ENCODE measurements at regions not wholly inside any gene's neighbourhood (a gene's known extent, or its start where the extent isn't known, plus 50 kb on each side); places are given as distances from the start of the nearest gene placed in this dataset.

GRCh38 chr10:80878330-80878729 lies 340.6 kb downstream of the SH2D4B start:
- no peaks in the 10 kb centered on the region for H3K4me1 ChIP-seq (ENCODE audit: insufficient read depth, low read length)
- Mint-ChIP-seq H3K27ac (no peak overlapping the region), H3K36me3 (no peaks in the 10 kb centered on the region), H3K9me3 (peaks cover 0 to 10% (median 1%) of the 10 kb centered on the region in 8 donors), H3K4me1 (no peaks in the 10 kb centered on the region), H3K4me3 (no peak overlapping the region), H3K27me3 (peaks cover 0 to 2% of the 10 kb centered on the region in 2 donors)
- intact Hi-C loops (cut with micrococcal nuclease) = no loop called here
- POLR2A ChIA-PET (ENCODE audit: partially characterized antibody) = no interaction called here
- no peaks in the 10 kb centered on the region for H3K27me3 ChIP-seq (ENCODE audit: insufficient read depth, low read length)
- DNase-seq = no peak
- no peaks in the 10 kb centered on the region for H3K9me3 ChIP-seq (ENCODE audit: control insufficient read depth in 1 of 2, low read length in 2 of 2)
- no peaks in the 10 kb centered on the region for H3K36me3 ChIP-seq (ENCODE audit: insufficient read depth, low read length)
- CTCF ChIA-PET (ENCODE audit: partially characterized antibody) = no interaction called here
- H3K4me3 ChIP-seq (ENCODE audit: low read length in 2 of 2) = no peak overlapping the region
- no peak overlapping the region for H3K27ac ChIP-seq (ENCODE audit: low read depth, low read length)

GRCh38 chr10:80890146-80890545 lies 352.4 kb downstream of the SH2D4B start:
- Histone ChIP-seq H3K36me3 (ENCODE audit: insufficient read depth, low read length) (no peaks in the 10 kb centered on the region), H3K9me3 (ENCODE audit: control insufficient read depth in 1 of 2, low read length in 2 of 2) (no peaks in the 10 kb centered on the region), H3K27ac (ENCODE audit: low read depth, low read length) (no peak overlapping the region), H3K4me3 (ENCODE audit: low read length in 2 of 2) (no peak overlapping the region), H3K4me1 (ENCODE audit: insufficient read depth, low read length) (no peaks in the 10 kb centered on the region), H3K27me3 (ENCODE audit: insufficient read depth, low read length) (no peaks in the 10 kb centered on the region)
- Mint-ChIP-seq H3K27me3 (no peaks in the 10 kb centered on the region), H3K4me1 (peaks cover 0 to 2% (median 0%) of the 10 kb centered on the region in 4 donors), H3K4me3 (no peak overlapping the region), H3K36me3 (no peaks in the 10 kb centered on the region), H3K9me3 (peaks cover 0 to 5% (median 0%) of the 10 kb centered on the region in 8 donors), H3K27ac (no peak overlapping the region)
- ChIA-PET CTCF (ENCODE audit: partially characterized antibody) (no interaction called here), POLR2A (ENCODE audit: partially characterized antibody) (no interaction called here)
- DNase-seq = no peak
- intact Hi-C loops (cut with micrococcal nuclease) = no loop called here

DNA sequence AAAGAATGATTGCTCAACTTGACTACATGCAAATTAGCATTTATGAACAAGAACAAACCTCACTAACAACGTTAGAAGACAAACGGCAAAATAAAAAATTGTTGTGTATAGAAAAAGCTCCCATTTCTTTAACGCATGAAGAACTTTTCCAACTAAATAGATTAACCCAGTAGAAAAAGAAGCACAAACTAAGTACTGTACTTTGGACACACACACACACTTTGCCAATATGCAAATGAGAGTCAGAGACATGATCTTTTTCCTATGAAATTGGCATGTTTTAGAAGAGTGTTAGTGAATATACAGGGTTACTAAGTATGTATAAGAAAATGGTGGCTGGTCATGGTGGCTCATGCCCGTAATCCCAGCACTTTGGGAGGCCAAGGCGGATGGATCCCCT lies 355.6 kb downstream of the SH2D4B start:
- Mint-ChIP-seq H3K36me3 (no peaks in the 10 kb centered on the region), H3K27me3 (no peaks in the 10 kb centered on the region), H3K4me3 (no peak overlapping the region), H3K27ac (no peak overlapping the region), H3K9me3 (no peaks in the 10 kb centered on the region), H3K4me1 (peaks cover 0 to 2% (median 0%) of the 10 kb centered on the region in 4 donors)
- ChIA-PET POLR2A (ENCODE audit: partially characterized antibody) (no interaction called here), CTCF (ENCODE audit: partially characterized antibody) (no interaction called here)
- H3K4me1 ChIP-seq (ENCODE audit: insufficient read depth, low read length) = no peaks in the 10 kb centered on the region
- no peak overlapping the region for H3K27ac ChIP-seq (ENCODE audit: low read depth, low read length)
- H3K27me3 ChIP-seq (ENCODE audit: insufficient read depth, low read length) = no peaks in the 10 kb centered on the region
- no peak overlapping the region for H3K4me3 ChIP-seq (ENCODE audit: low read length in 2 of 2)
- H3K9me3 ChIP-seq (ENCODE audit: control insufficient read depth in 1 of 2, low read length in 2 of 2) = no peaks in the 10 kb centered on the region
- intact Hi-C loops (cut with micrococcal nuclease) = no loop called here
- H3K36me3 ChIP-seq (ENCODE audit: insufficient read depth, low read length) = no peaks in the 10 kb centered on the region
- DNase-seq = no peak

DNA sequence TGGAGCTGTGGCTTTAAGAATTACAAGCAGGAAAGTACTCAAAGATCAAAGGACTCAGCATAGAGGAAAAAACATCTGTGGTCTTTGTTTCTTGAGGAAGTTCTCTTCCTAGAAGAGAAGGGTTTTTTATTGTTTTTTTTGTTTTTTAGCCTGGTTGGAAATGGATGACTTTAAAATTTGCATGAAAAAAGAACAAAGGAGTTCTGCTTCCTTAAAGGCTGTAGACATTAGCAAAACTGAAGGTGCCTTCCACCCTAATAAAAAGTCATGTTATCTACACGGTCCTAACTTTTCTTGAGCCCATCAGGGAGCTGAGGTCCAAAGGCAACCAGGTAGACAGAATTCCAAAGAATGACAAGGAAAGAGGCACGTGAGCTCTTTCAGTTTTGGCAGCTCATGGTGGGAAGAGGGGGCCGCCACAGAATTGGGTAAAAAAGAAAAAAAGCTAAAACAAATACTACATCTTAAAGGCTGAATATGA lies 356.6 kb downstream of the SH2D4B start:
- Mint-ChIP-seq H3K4me1 (peaks cover 0 to 2% (median 0%) of the 10 kb centered on the region in 4 donors), H3K27ac (no peak overlapping the region), H3K9me3 (no peaks in the 10 kb centered on the region), H3K27me3 (no peaks in the 10 kb centered on the region), H3K36me3 (no peaks in the 10 kb centered on the region), H3K4me3 (no peak overlapping the region)
- no peaks in the 10 kb centered on the region for H3K9me3 ChIP-seq (ENCODE audit: control insufficient read depth in 1 of 2, low read length in 2 of 2)
- no peaks in the 10 kb centered on the region for H3K36me3 ChIP-seq (ENCODE audit: insufficient read depth, low read length)
- no peak overlapping the region for H3K4me3 ChIP-seq (ENCODE audit: low read length in 2 of 2)
- H3K27ac ChIP-seq (ENCODE audit: low read depth, low read length) = no peak overlapping the region
- POLR2A ChIA-PET (ENCODE audit: partially characterized antibody) = no interaction called here
- no peaks in the 10 kb centered on the region for H3K4me1 ChIP-seq (ENCODE audit: insufficient read depth, low read length)
- no peaks in the 10 kb centered on the region for H3K27me3 ChIP-seq (ENCODE audit: insufficient read depth, low read length)
- CTCF ChIA-PET (ENCODE audit: partially characterized antibody) = no interaction called here
- no peak for DNase-seq
- intact Hi-C loops (cut with micrococcal nuclease) = no loop called here

DNA sequence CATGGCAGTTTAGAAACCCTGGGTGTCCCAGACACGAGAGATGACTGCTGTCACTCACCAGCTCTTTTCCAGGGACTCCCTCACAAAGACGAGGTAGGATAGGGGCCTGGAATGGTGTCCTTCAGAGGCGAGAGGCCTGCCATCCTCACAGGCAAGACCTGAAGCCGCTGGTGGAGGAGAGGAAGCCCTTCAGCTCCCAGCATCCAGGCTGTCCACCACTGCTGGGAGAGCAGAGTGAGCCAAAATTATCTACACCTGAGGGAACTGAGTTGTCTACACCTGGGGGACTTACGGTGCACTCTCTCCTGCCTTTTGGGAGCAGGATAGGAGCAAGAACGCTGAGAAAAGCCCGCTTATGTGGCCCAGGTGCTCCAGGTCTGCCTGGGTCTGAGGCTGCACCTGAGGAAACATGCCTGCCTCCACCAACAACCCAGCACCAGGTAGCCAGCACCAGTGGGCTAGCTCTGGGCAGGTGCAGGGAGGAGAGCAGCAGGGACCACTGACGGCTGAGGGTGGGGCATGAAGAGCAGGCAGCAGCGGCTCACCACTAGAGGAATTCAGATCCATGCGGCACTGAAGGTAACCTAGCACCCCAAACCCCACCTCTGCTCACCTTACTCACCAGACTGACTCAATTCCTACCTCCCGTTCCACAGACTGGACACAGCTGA lies 357.2 kb downstream of the SH2D4B start:
- no peak overlapping the region for H3K4me3 Mint-ChIP-seq
- no peaks in the 10 kb centered on the region for H3K9me3 Mint-ChIP-seq
- CTCF ChIA-PET (ENCODE audit: partially characterized antibody) = no interaction called here
- Histone ChIP-seq H3K27ac (ENCODE audit: low read depth, low read length) (no peak overlapping the region), H3K36me3 (ENCODE audit: insufficient read depth, low read length) (no peaks in the 10 kb centered on the region), H3K27me3 (ENCODE audit: insufficient read depth, low read length) (no peaks in the 10 kb centered on the region), H3K9me3 (ENCODE audit: control insufficient read depth in 1 of 2, low read length in 2 of 2) (no peaks in the 10 kb centered on the region), H3K4me3 (ENCODE audit: low read length in 2 of 2) (no peak overlapping the region), H3K4me1 (ENCODE audit: insufficient read depth, low read length) (no peaks in the 10 kb centered on the region)
- H3K27ac Mint-ChIP-seq = no peak overlapping the region
- no peaks in the 10 kb centered on the region for H3K27me3 Mint-ChIP-seq
- H3K4me1 Mint-ChIP-seq = peaks cover 0 to 2% (median 0%) of the 10 kb centered on the region in 4 donors
- intact Hi-C loops (cut with micrococcal nuclease) = no loop called here
- POLR2A ChIA-PET (ENCODE audit: partially characterized antibody) = no interaction called here
- DNase-seq = no peak
- H3K36me3 Mint-ChIP-seq = no peaks in the 10 kb centered on the region

GRCh38 chr10:80896076-80896475 lies 358.4 kb downstream of the SH2D4B start:
- intact Hi-C loops (cut with micrococcal nuclease) = no loop called here
- CTCF ChIA-PET (ENCODE audit: partially characterized antibody) = no interaction called here
- Mint-ChIP-seq H3K4me3 (no peak overlapping the region), H3K4me1 (peaks cover 0 to 2% (median 0%) of the 10 kb centered on the region in 4 donors), H3K9me3 (no peaks in the 10 kb centered on the region), H3K27ac (no peak overlapping the region), H3K27me3 (no peaks in the 10 kb centered on the region), H3K36me3 (no peaks in the 10 kb centered on the region)
- POLR2A ChIA-PET (ENCODE audit: partially characterized antibody) = no interaction called here
- Histone ChIP-seq H3K27ac (ENCODE audit: low read depth, low read length) (no peak overlapping the region), H3K9me3 (ENCODE audit: control insufficient read depth in 1 of 2, low read length in 2 of 2) (no peaks in the 10 kb centered on the region), H3K4me1 (ENCODE audit: insufficient read depth, low read length) (no peaks in the 10 kb centered on the region), H3K36me3 (ENCODE audit: insufficient read depth, low read length) (no peaks in the 10 kb centered on the region), H3K27me3 (ENCODE audit: insufficient read depth, low read length) (no peaks in the 10 kb centered on the region), H3K4me3 (ENCODE audit: low read length in 2 of 2) (no peak overlapping the region)
- no peak for DNase-seq

GRCh38 chr10:80896959-80897358 lies 359.3 kb downstream of the SH2D4B start:
- DNase-seq = no peak
- no peak overlapping the region for H3K4me3 Mint-ChIP-seq
- H3K4me1 Mint-ChIP-seq = peaks cover 0 to 2% (median 0%) of the 10 kb centered on the region in 4 donors
- Histone ChIP-seq H3K27me3 (ENCODE audit: insufficient read depth, low read length) (no peaks in the 10 kb centered on the region), H3K36me3 (ENCODE audit: insufficient read depth, low read length) (no peaks in the 10 kb centered on the region), H3K9me3 (ENCODE audit: control insufficient read depth in 1 of 2, low read length in 2 of 2) (no peaks in the 10 kb centered on the region), H3K4me3 (ENCODE audit: low read length in 2 of 2) (no peak overlapping the region), H3K4me1 (ENCODE audit: insufficient read depth, low read length) (no peaks in the 10 kb centered on the region), H3K27ac (ENCODE audit: low read depth, low read length) (no peak overlapping the region)
- intact Hi-C loops (cut with micrococcal nuclease) = no loop called here
- CTCF ChIA-PET (ENCODE audit: partially characterized antibody) = no interaction called here
- no peaks in the 10 kb centered on the region for H3K27me3 Mint-ChIP-seq
- no peaks in the 10 kb centered on the region for H3K36me3 Mint-ChIP-seq
- POLR2A ChIA-PET (ENCODE audit: partially characterized antibody) = no interaction called here
- H3K27ac Mint-ChIP-seq = no peak overlapping the region
- H3K9me3 Mint-ChIP-seq = no peaks in the 10 kb centered on the region

DNA sequence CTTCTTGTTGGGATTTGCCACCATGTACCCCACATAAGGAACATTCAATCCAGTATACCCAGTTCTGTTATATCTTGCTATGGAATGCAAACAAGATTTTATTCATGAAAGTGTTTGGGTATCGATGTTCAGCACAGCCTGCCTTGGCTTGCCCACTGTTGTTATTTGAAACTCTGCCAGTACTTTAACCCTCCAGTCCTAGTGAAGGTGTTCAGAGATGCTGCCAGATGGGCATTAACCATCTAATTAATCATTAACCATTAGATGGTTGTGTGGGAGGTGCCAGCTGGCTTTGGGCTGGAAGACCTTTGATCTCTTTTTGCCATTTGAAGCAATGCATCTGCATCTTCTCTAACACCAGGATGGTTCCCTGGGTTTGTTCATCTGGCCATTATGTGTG lies 363.0 kb downstream of the SH2D4B start:
- Mint-ChIP-seq H3K9me3 (peaks cover 0 to 2% (median 0%) of the 10 kb centered on the region in 8 donors), H3K27ac (no peak overlapping the region), H3K36me3 (no peaks in the 10 kb centered on the region), H3K4me1 (no peaks in the 10 kb centered on the region), H3K4me3 (no peak overlapping the region), H3K27me3 (no peaks in the 10 kb centered on the region)
- intact Hi-C loops (cut with micrococcal nuclease) = no loop called here
- Histone ChIP-seq H3K36me3 (ENCODE audit: insufficient read depth, low read length) (no peaks in the 10 kb centered on the region), H3K27ac (ENCODE audit: low read depth, low read length) (no peak overlapping the region), H3K9me3 (ENCODE audit: control insufficient read depth in 1 of 2, low read length in 2 of 2) (no peaks in the 10 kb centered on the region), H3K4me3 (ENCODE audit: low read length in 2 of 2) (no peak overlapping the region), H3K4me1 (ENCODE audit: insufficient read depth, low read length) (no peaks in the 10 kb centered on the region), H3K27me3 (ENCODE audit: insufficient read depth, low read length) (no peaks in the 10 kb centered on the region)
- ChIA-PET POLR2A (ENCODE audit: partially characterized antibody) (no interaction called here), CTCF (ENCODE audit: partially characterized antibody) (no interaction called here)
- no peak for DNase-seq
